CD14-positive monocyte (primary cell): ENCODE measurements at regions not wholly inside any gene's neighbourhood (a gene's known extent, or its start where the extent isn't known, plus 50 kb on each side); places are given as distances from the start of the nearest gene placed in this dataset.

Experiments
- DNase-seq, 3 donors: peaks; one replicate each; pipeline ENCODE4 v3.0.0-alpha.2; 2011 to 2022
- H2AFZ ChIP-seq: 2 replicates; pipeline ENCODE4 v1.6.0; 2012; ENCODE audit warnings: mild to moderate bottlenecking, low read depth, low read length, inconsistent platforms; ENCODE audit not compliant: insufficient read depth, poor library complexity, severe bottlenecking
- H3K27ac ChIP-seq, 2 donors: 1 replicate in 1 of 2; 2 replicates in 1 of 2; pipeline ENCODE4 v1.5.1; 2012 to 2013; ENCODE audit warnings: low read length in 2 of 2, control low read depth in 1 of 2, inconsistent platforms in 1 of 2, low read depth in 1 of 2, mild to moderate bottlenecking in 1 of 2
- H3K27me3 ChIP-seq, 2 donors: one replicate each; pipeline versions ENCODE4 v1.6.0 to v1.6.1; 2011 to 2013; ENCODE audit warnings: low read length in 2 of 2; ENCODE audit not compliant: control insufficient read depth in 2 of 2, insufficient read depth in 2 of 2
- H3K36me3 ChIP-seq, 2 donors: replicated peaks in 1 of 2; 1 replicate in 1 of 2; 2 replicates in 1 of 2; pipeline versions ENCODE4 v1.5.1 to v1.6.1; 2012 to 2013; ENCODE audit warnings: low read length in 2 of 2, control low read depth in 1 of 2, inconsistent platforms in 1 of 2, mild to moderate bottlenecking in 1 of 2; ENCODE audit not compliant: insufficient read depth in 2 of 2, control insufficient read depth in 1 of 2
- H3K4me1 ChIP-seq, 2 donors: 1 replicate in 1 of 2; 2 replicates in 1 of 2; pipeline versions ENCODE4 v1.5.1 to v1.6.1; 2012 to 2013; ENCODE audit warnings: low read length in 2 of 2, control low read depth in 1 of 2, inconsistent platforms in 1 of 2, mild to moderate bottlenecking in 1 of 2, moderate library complexity in 1 of 2; ENCODE audit not compliant: insufficient read depth in 2 of 2, control insufficient read depth in 1 of 2
- H3K4me2 ChIP-seq: replicated peaks from 2 replicates; pipeline ENCODE3; 2012; ENCODE audit warnings: low read length, moderate library complexity, mild to moderate bottlenecking; ENCODE audit not compliant: poor library complexity, severe bottlenecking; ENCODE audit errors: extremely low read depth
- H3K4me3 ChIP-seq, 3 experiments: fragments of 200-600 bp in 1 of 3; sonication (generic) in 1 of 3; replicated peaks in 1 of 3; 1 replicate in 2 of 3; 2 replicates in 1 of 3; pipeline ENCODE4 v1.5.1; 2011 to 2013; ENCODE audit warnings: low read length in 3 of 3, mild to moderate bottlenecking in 3 of 3, control low read depth in 2 of 3, low read depth in 2 of 3, inconsistent platforms in 1 of 3, moderate library complexity in 1 of 3
- H3K79me2 ChIP-seq: 2 replicates; pipeline ENCODE4 v1.6.0; 2012; ENCODE audit warnings: mild to moderate bottlenecking, control low read depth, inconsistent platforms, low read length, moderate library complexity; ENCODE audit not compliant: insufficient read depth
- H3K9ac ChIP-seq: 2 replicates; pipeline ENCODE4 v1.6.0; 2017; ENCODE audit warnings: low read length, mild to moderate bottlenecking; ENCODE audit not compliant: insufficient read depth, poor library complexity, severe bottlenecking
- H3K9me3 ChIP-seq, 2 donors: replicated peaks in 1 of 2; 1 replicate in 1 of 2; 2 replicates in 1 of 2; pipeline versions ENCODE4 v1.5.1 to v1.6.1; 2012 to 2013; ENCODE audit warnings: low read length in 2 of 2, control low read depth in 1 of 2; ENCODE audit not compliant: control insufficient read depth in 1 of 2, insufficient read depth in 1 of 2
- H4K20me1 ChIP-seq: 2 replicates; pipeline ENCODE4 v1.6.0; 2012; ENCODE audit warnings: mild to moderate bottlenecking, low read length, control low read depth, moderate library complexity; ENCODE audit not compliant: insufficient read depth
- H3K27ac Mint-ChIP-seq, 7 donors: one replicate each; pipeline ENCODE4 v1.8.0; 2020; ENCODE audit warnings: mild to moderate bottlenecking in 7 of 7, mixed read lengths in 7 of 7, moderate library complexity in 6 of 7, inconsistent platforms in 2 of 7
- H3K27me3 Mint-ChIP-seq, 3 donors: one replicate each; pipeline ENCODE4 v1.8.0; 2021 to 2022; ENCODE audit warnings: low read depth in 3 of 3, mild to moderate bottlenecking in 3 of 3, mixed read lengths in 3 of 3, moderate library complexity in 3 of 3, inconsistent platforms in 1 of 3
- H3K36me3 Mint-ChIP-seq, 2 donors: one replicate each; pipeline ENCODE4 v1.8.0; 2020; ENCODE audit warnings: mixed read lengths in 2 of 2, inconsistent platforms in 1 of 2, mild to moderate bottlenecking in 1 of 2
- H3K4me1 Mint-ChIP-seq: one replicate; pipeline ENCODE4 v1.8.0; 2020; ENCODE audit warnings: mild to moderate bottlenecking, mixed read lengths
- H3K4me3 Mint-ChIP-seq, 2 donors: one replicate each; pipeline ENCODE4 v1.8.0; 2020; ENCODE audit warnings: mild to moderate bottlenecking in 2 of 2, mixed read lengths in 2 of 2, moderate library complexity in 1 of 2
- H3K9me3 Mint-ChIP-seq, 7 donors: one replicate each; pipeline ENCODE4 v1.8.0; 2020 to 2022; ENCODE audit warnings: mixed read lengths in 7 of 7, mild to moderate bottlenecking in 6 of 7, moderate library complexity in 6 of 7, inconsistent platforms in 2 of 7
- WGBS: methylation state at CpG from one replicate; pipeline ENCODE4 v1.1.5; 2013; ENCODE audit warnings: missing lambda C conversion rate; ENCODE audit not compliant: insufficient coverage; 5-methylcytosine and 5-hydroxymethylcytosine counted together
- intact Hi-C, 2 donors: fragments of 100-400 bp; cut with micrococcal nuclease; formaldehyde crosslinking; loops; one replicate each; pipeline versions ENCODE4 v1.15.0 to v1.15.1; 2023
- TF ChIP-seq, protein P1 (sequence below): fragments of 200-600 bp; IDR thresholded peaks from one replicate; pipeline ENCODE4 v1.8.0; 2022; ENCODE audit warnings: antibody characterized with exemption, mild to moderate bottlenecking

DNA sequence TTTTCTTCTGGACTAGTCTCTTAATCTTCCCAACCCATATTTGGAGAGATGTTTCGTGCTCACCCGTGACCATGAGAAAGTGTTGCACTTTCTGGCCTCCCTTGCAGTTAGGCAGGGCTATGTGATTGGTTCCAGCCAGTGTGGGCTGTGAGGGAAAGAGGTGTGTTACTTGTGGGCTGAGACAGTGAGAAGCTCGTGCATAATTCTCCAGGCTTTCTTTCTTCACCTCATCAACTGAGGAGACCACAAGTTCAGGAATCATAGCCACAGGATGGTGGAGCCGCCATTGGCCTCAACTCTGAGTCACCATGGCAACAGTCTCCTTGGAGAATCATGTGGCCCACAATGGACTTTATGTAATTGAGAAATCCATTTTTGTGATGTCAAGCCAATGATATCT, 57.5 kb upstream of the FUCA2 start:
- H3K27ac Mint-ChIP-seq = no peak overlapping the region

DNA sequence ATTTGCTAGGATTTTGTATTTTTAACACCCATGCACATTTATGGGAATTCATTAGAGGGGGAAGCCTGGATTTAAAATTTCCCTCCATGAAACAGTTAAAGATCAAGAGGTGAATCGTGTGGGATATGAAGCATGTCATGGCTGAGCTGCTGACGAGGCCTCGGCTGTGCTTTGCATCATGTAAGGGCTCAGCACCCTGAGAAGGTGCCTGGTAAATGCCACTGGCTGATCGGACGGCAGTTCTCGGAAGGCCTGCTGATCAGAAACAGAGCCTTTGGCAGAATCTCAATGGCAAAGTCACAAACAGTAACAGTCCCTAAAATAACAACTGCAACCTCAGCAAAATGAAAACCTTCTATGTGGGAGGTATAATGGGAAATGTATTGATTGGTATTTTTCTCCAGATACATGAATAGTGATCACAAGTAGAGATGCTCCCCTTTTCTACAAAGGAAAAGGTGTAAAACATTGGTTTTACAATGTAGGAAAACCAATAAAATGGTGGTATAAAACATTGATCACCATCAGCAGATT, 53.0 kb upstream of the FUCA2 start:
- intact Hi-C loops = loop anchor here in 1 of 2 donors (10.0 kb wide), 1 partner anchor 390 kb away; no protein-coding TSS in a partner anchor
- Histone ChIP-seq H3K36me3 (peaks cover 2 to 16% of the 10 kb centered on the region in 2 donors), H3K4me2 (no peak overlapping the region), H3K4me1 (peaks cover 13 to 24% of the 10 kb centered on the region in 2 donors), H4K20me1 (peaks cover 27% of the 10 kb centered on the region), H3K4me3 (no peak overlapping the region), H3K27ac (no peak overlapping the region), H3K79me2 (peaks cover 68% of the 10 kb centered on the region), H3K9ac (no peak overlapping the region), H3K9me3 (peaks cover 0 to 3% of the 10 kb centered on the region in 2 donors), H3K27me3 (no peaks in the 10 kb centered on the region), H2AFZ (no peak overlapping the region)
- peaks cover 0 to 5% (median 0%) of the 10 kb centered on the region in 7 donors for H3K9me3 Mint-ChIP-seq
- H3K4me1 Mint-ChIP-seq = peaks cover 26% of the 10 kb centered on the region
- TF ChIP-seq, protein P1, sequence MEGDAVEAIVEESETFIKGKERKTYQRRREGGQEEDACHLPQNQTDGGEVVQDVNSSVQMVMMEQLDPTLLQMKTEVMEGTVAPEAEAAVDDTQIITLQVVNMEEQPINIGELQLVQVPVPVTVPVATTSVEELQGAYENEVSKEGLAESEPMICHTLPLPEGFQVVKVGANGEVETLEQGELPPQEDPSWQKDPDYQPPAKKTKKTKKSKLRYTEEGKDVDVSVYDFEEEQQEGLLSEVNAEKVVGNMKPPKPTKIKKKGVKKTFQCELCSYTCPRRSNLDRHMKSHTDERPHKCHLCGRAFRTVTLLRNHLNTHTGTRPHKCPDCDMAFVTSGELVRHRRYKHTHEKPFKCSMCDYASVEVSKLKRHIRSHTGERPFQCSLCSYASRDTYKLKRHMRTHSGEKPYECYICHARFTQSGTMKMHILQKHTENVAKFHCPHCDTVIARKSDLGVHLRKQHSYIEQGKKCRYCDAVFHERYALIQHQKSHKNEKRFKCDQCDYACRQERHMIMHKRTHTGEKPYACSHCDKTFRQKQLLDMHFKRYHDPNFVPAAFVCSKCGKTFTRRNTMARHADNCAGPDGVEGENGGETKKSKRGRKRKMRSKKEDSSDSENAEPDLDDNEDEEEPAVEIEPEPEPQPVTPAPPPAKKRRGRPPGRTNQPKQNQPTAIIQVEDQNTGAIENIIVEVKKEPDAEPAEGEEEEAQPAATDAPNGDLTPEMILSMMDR = no peak
- no CpG with 5 or more reads among the region's 6 CpGs for WGBS
- H3K27me3 Mint-ChIP-seq = no peaks in the 10 kb centered on the region
- no peak overlapping the region for H3K27ac Mint-ChIP-seq
- DNase-seq = no peak
- peaks cover 18 to 28% of the 10 kb centered on the region in 2 donors for H3K36me3 Mint-ChIP-seq
- no peak overlapping the region for H3K4me3 Mint-ChIP-seq

More for the DNA sequence above, 57.5 kb upstream of the FUCA2 start:
- Histone ChIP-seq H3K79me2 (peaks cover 74% of the 10 kb centered on the region), H4K20me1 (peaks cover 53% of the 10 kb centered on the region), H3K9me3 (no peaks in the 10 kb centered on the region), H3K36me3 (no peaks in the 10 kb centered on the region), H3K27ac (no peak overlapping the region), H3K4me1 (peaks cover 13 to 16% of the 10 kb centered on the region in 2 donors), H3K9ac (no peak overlapping the region), H3K4me2 (no peak overlapping the region), H3K27me3 (no peaks in the 10 kb centered on the region), H2AFZ (no peak overlapping the region), H3K4me3 (no peak overlapping the region)
- peaks cover 1 to 4% of the 10 kb centered on the region in 2 donors for H3K36me3 Mint-ChIP-seq
- H3K4me3 Mint-ChIP-seq = no peak overlapping the region
- WGBS = no CpG with 5 or more reads among the region's 4 CpGs
- peaks cover 14% of the 10 kb centered on the region for H3K4me1 Mint-ChIP-seq
- peaks cover 0 to 2% (median 0%) of the 10 kb centered on the region in 3 donors for H3K27me3 Mint-ChIP-seq
- TF ChIP-seq, protein P1 = no peak
- DNase-seq = peak in 1 of 3 donors; percentile 58
- intact Hi-C loops = loop anchor here in 1 of 2 donors (10.0 kb wide), 1 partner anchor 386 kb away; no protein-coding TSS in a partner anchor
- H3K9me3 Mint-ChIP-seq = peaks cover 0 to 2% (median 0%) of the 10 kb centered on the region in 7 donors
